Midbrain (tissue), 1 donor: ENCODE measurements at regions not wholly inside any gene's neighbourhood (a gene's known extent, or its start where the extent isn't known, plus 50 kb on each side); places are given as distances from the start of the nearest gene placed in this dataset.
A peak's percentile ranks its signal among the peaks of the same experiment; 100 is the strongest.

Experiments used
- DNase-seq: peaks from one replicate; lab custom pipeline; 2025; lab: John Stamatoyannopoulos, UW

DNA sequence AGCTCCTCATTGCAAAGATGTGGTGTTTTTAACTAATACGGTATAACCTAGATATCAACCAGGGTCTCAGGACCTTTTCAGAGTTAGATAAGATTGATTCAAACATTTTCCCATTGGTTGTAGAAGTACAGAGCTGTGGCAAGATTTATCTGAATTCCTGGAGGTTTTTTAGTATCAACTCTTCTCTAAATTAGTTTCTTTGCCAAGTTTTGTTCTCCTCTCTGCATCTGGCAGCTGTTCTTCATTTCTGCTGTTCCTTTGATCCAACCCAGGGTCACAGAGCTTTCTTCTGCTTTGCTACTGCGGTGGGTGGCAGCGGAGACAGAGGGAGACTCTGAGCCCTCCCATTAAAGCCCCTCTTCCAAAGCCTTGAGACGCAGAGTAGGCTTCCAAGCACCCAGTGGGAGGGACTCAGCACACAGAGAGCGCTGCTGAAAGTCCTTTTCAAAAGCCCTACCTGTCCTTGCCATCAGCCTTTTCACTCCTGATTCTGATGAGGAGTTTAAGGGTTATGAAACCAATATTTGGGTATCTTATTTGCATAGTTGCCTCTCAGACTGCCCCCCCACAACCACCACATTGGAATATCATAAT lies 146.3 kb upstream of the EEPD1 start:
- DNase-seq, result no peak

GRCh38 chr7:36010656-36011587 lies 142.1 kb upstream of the EEPD1 start:
- DNase-seq, result no peak

GRCh38 chr7:36011588-36011965 lies 141.5 kb upstream of the EEPD1 start:
- no peak for DNase-seq

DNA sequence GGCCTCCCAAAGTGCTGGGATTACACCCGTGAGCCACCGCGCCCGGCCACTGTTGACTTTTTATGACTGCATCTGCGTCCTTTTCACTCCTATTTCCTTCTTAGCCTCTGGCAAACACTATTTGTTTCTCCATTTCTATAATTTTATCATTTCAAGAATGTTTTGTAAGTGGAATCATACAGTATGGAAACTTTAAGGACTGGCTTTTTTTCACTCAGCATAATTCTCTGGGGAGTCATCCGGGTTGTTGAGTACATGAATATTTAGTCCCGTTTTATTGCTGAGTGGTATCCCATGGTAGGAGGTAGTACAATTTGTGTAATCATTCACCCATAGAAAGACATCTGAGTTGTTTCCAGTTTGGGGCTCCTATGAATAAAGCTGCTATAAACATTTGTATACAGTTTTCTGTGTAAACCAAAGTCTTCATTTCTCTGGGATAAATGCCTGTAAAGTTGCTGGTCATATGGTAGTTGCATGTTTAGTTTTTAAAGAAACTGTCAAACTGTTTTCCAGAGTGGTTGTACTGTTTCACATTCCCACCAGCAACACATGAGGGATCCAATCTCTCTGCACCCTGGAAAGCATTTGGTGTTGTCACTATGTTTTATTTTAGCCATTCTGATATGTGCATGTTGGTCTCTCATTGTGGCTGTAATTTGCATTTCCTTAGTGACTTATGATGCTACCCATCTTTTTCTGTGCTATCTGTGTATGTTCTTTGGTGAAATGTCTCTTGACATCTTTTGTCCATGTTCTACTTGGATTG lies 139.6 kb upstream of the EEPD1 start:
- no peak for DNase-seq

- DNase-seq, result no peak
Measured at GRCh38 chr7:36014961-36015360, 138.1 kb upstream of the EEPD1 start.

GRCh38 chr7:36015733-36016132 lies 137.3 kb upstream of the EEPD1 start:
- DNase-seq, result no peak

GRCh38 chr7:36016648-36017047 lies 136.4 kb upstream of the EEPD1 start:
- DNase-seq, result no peak

DNA sequence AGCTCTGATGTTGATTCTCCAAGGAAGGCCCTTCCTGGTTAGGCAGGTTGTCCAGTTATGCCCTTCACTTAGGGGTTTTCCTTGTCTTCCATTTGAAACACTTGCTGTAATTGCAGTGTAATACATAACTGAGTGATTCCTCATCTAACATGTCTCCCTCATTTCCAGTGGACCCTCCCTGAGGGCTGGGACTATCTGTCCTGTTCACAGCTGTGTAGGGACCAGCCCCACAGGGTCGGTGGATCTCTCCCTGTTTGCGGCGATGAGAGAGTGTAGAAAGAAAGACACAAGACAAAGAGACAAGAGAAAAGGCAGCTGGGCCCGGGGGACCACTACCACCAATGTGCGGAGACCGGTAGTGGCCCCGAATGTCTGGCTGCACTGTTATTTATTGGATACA lies 135.9 kb upstream of the EEPD1 start:
- DNase-seq, result no peak

- no peak for DNase-seq
Measured at GRCh38 chr7:36018816-36019484, 134.1 kb upstream of the EEPD1 start.

- no peak for DNase-seq
Measured at GRCh38 chr7:36019538-36019937, 133.5 kb upstream of the EEPD1 start.

DNA sequence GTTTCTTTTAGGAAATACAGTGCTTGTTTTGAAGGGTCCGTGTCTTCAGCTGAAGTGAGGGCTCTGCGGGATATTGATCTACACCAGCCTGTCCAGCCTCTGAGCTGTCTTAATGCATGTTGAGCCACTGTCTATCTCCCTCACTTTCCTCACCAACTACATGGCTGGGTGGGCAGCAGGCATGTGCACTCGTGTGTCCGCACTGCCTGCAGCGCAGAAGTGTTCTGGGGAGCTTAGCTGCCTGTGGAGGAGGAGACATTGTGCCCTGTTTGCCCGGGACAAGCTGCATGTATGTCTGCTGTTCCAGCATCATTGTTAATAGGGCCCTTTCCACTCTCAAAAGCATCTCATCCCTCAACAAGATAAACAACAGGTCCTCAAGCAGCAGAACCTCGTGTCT lies 133.1 kb upstream of the EEPD1 start:
- DNase-seq, result no peak

DNA sequence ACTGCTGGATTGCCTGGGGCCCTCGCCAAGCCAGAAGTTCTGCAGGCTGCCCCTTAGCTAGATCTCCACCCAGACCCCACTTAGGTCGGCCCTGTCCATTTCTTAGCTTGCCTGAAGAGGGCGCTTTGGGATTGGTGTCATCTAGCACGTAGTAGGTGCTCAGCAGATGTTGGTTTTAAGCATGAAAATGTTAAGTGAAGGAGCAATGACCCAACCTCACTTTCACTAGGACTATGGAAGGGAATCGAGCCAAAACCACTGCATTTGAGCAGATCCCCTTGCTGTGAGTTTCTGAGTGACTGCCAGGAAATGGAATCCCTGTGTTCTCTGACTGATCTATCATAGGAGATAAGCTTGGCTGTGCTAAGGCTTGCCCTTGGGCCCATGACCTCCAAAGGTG lies 131.7 kb upstream of the EEPD1 start:
- DNase-seq, result no peak

GRCh38 chr7:36021917-36022550 lies 131.0 kb upstream of the EEPD1 start:
- DNase-seq, result peak; percentile 73

GRCh38 chr7:36023033-36023560 lies 130.0 kb upstream of the EEPD1 start:
- DNase-seq, result no peak

DNA sequence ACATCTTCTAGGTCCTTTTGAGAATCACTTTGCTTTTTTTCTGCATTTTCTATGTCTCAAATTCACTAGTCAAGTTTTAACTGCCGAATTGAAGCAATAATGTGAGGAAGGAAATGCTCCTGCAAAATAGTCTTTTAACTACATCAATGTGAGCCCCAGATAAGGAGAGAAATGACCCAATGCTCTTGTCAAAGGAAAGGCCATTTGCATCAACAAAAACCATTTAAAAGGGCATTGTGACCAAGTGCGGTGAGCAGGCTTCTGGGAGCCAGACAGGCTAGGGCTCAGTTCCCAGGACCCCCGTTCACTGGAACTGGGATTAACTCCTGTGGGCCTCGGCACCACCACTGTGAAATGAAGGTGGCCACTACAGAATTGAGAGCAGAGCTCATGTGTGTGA lies 127.9 kb upstream of the EEPD1 start:
- no peak for DNase-seq

- DNase-seq, result no peak
Measured at GRCh38 chr7:36029311-36029710, 123.7 kb upstream of the EEPD1 start.

- no peak for DNase-seq
Measured at GRCh38 chr7:36029853-36030515, 123.1 kb upstream of the EEPD1 start.

DNA sequence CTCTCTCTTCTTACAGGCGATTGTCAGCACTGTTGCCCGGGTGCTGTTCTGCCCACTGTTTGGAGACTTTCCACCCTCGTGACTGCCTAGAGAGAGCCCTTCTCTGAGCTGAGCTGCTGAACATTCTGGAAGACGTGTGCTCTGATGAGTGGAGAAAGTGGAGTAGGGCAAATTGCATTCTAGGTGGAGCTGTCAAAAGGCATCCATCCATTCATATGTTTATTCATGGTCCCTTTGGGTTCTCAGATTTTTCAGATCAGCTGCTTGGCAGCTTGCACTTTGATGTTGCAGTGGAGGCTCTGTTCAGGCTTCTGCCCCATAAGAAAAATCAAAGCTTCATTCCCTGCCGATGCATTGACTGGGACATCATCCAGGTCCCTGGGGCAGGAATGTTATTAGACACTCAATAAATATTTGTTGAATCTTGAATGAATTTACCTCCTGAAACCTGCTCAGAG lies 120.7 kb upstream of the EEPD1 start:
- peak; percentile 44 for DNase-seq

DNA sequence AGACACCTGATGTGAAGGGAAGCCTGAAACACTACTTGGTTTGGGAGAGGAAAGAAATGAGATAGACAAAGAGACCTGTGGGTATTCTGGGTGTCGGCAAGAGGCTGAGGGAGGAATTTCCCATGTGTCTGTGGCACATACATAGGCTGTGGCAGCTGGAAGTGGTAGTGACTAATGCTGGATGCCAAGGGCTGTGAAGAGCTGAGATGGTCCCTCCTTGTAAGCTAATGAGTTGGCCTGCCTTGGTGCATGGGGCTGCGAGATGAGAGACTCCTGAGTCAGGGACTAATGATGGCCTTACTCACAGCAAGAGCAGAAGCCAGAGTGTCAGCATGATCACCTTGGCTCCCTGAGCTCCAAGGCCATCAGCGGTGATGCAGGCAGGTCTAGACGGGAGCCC lies 119.0 kb upstream of the EEPD1 start:
- no peak for DNase-seq

DNA sequence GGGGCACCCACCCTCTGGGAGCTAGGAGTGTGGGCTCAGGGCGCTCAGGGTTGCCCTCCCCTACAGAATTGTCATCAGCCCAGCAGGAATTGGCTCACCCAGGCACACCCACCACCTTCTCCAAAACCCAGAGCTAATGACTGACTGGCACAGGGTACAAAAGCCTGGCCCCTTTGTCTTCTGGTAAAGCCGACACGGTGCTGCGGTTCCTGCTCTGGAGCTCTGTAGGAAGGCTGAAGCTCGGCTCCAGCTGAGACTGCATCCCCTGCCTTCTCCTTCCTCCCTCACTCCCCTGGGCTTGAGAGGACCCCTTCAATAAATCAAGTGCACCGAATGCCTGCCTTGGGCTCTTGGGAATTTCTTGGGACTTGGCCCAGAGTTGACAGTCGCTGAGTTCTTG lies 117.9 kb upstream of the EEPD1 start:
- no peak for DNase-seq

DNA sequence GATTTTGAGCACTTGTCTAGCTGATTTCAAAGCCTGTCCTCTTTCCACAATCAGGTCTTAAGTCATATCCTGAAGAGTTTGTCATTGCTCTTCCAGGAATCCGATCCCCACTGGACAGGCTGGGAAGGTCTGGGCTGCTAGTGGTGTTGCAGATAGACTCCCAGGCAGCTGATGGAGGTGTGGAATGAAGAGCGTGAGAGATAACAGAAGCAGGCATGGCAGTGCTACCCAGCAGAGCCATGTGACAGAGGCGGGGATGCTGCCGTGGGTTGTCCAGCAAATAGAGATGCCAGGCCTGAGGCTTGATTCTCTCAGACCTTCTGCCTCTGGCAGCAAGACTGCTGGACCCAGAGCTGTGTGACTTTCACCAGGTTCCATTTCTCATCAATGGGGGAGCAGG lies 116.5 kb upstream of the EEPD1 start:
- no peak for DNase-seq
